Body of pancreas (tissue), 4 donors: ENCODE measurements at regions not wholly inside any gene's neighbourhood (a gene's known extent, or its start where the extent isn't known, plus 50 kb on each side); places are given as distances from the start of the nearest gene placed in this dataset.

ENCODE experiments used
- CTCF ChIP-seq, 7 experiments: fragments of 450-650 bp in 4 of 7; fragments of 200-600 bp in 3 of 7; sonication (generic) in 3 of 7; IDR thresholded peaks; one replicate each; pipeline ENCODE4 v1.5.1; 2016 to 2019; ENCODE audit warnings: antibody characterized with exemption in 7 of 7
- POLR2A ChIP-seq, 3 donors: fragments of 450-650 bp; IDR thresholded peaks; one replicate each; pipeline ENCODE4 v1.6.1; 2016; ENCODE audit warnings: antibody characterized with exemption in 3 of 3, mild to moderate bottlenecking in 2 of 3

- no peak for TF ChIP-seq CTCF (IDR thresholded peaks at IDR 0.05)
- no peak for TF ChIP-seq POLR2A (IDR thresholded peaks at IDR 0.05)
These were observed 117.0 kb downstream of the NAV1 start for GRCh38 chr1:201655910-201656309.
